GM12878 (cell line): ENCODE measurements at regions not wholly inside any gene's neighbourhood (a gene's known extent, or its start where the extent isn't known, plus 50 kb on each side); places are given as distances from the start of the nearest gene placed in this dataset.

Source experiments
- ATAC-seq: fragments of 200-7000 bp; cut with Tn5 transposase; 3 replicates; pipeline ENCODE4 v1.9.1; 2020; ENCODE audit warnings: mild to moderate bottlenecking, moderate library complexity
- BruUV-seq: library from RNA; stranded (reverse); fragments of 400-500 nt; replicated peaks from 2 replicates; lab custom pipeline; 2021; lab: Mats Ljungman, UMichigan
- CTCF ChIA-PET: fragments of 300-600 bp; sonication (Branson Sonifier 250); formaldehyde crosslinking; extraction: SDS; loops from one replicate; lab custom pipeline; 2021; ENCODE audit warnings: inconsistent platforms; lab: Yijun Ruan, JAX
- POLR2A ChIA-PET: fragments of 350-600 bp; formaldehyde crosslinking; extraction: SDS; loops from one replicate; lab custom pipeline; 2021; ENCODE audit warnings: inconsistent platforms; lab: Charles Lee
- RAD21 ChIA-PET: fragments of 300-600 bp; sonication (Branson Sonifier 250); formaldehyde crosslinking; loops from one replicate; lab custom pipeline; 2023; ENCODE audit warnings: antibody characterized with exemption; ENCODE audit not compliant: unreplicated experiment; lab: Charles Lee
- SMC1A ChIA-PET: fragments of 300-600 bp; sonication (Branson Sonifier 250); formaldehyde crosslinking; loops from one replicate; lab custom pipeline; 2023; ENCODE audit not compliant: unreplicated experiment, uncharacterized antibody; lab: Charles Lee
- DNase-seq: peaks from one replicate; pipeline ENCODE4 v3.0.0-alpha.2; 2011; ENCODE audit warnings: low read depth, low spot score
- FAIRE-seq: peaks from 3 replicates; lab custom pipeline; 2011; peaks lifted over from hg19 to GRCh38; lab: Jason Lieb, UNC
- H2AFZ ChIP-seq: 2 replicates; pipeline ENCODE4 v1.6.0; 2011; ENCODE audit warnings: low read depth, low read length, control low read depth; ENCODE audit not compliant: control insufficient read depth
- H3K27ac ChIP-seq: 2 replicates; pipeline ENCODE4 v1.5.1; 2011; ENCODE audit warnings: control low read depth; ENCODE audit not compliant: control insufficient read depth, insufficient read depth
- H3K27me3 ChIP-seq, 2 experiments: replicated peaks in 1 of 2; 2 replicates each; pipeline versions ENCODE4 v1.6.0 to v1.6.1; 2011; ENCODE audit warnings: low read length in 1 of 2; ENCODE audit not compliant: control insufficient read depth in 2 of 2, insufficient read depth in 2 of 2
- H3K36me3 ChIP-seq, 2 experiments: 2 replicates each; pipeline ENCODE4 v1.5.1; 2011; ENCODE audit warnings: low read length in 1 of 2; ENCODE audit not compliant: control insufficient read depth in 2 of 2, insufficient read depth in 2 of 2
- H3K4me1 ChIP-seq: 2 replicates; pipeline ENCODE4 v1.6.1; 2011; ENCODE audit warnings: mild to moderate bottlenecking, low read length, moderate library complexity, mixed read lengths; ENCODE audit not compliant: control insufficient read depth, insufficient read depth
- H3K4me2 ChIP-seq: 2 replicates; pipeline ENCODE4 v1.6.0; 2011; ENCODE audit warnings: control low read depth; ENCODE audit not compliant: control insufficient read depth, insufficient read depth
- H3K4me3 ChIP-seq: fragments of 200-600 bp; sonication (generic); 2 replicates; pipeline ENCODE4 v1.5.1; 2016
- H3K79me2 ChIP-seq: 2 replicates; pipeline ENCODE4 v1.6.0; 2011; ENCODE audit warnings: low read length; ENCODE audit not compliant: control insufficient read depth, insufficient read depth
- H3K9ac ChIP-seq: 2 replicates; pipeline ENCODE4 v1.8.0; 2011; ENCODE audit warnings: low read length, control low read depth, mixed read lengths; ENCODE audit not compliant: control insufficient read depth, insufficient read depth
- H3K9me3 ChIP-seq: replicated peaks from 3 replicates; pipeline ENCODE4 v1.5.1; 2011; ENCODE audit warnings: mild to moderate bottlenecking, low read length; ENCODE audit not compliant: control insufficient read depth, insufficient read depth
- H4K20me1 ChIP-seq: 2 replicates; pipeline ENCODE4 v1.6.0; 2011; ENCODE audit not compliant: control insufficient read depth, insufficient read depth
- CEBPB ChIP-seq, 2 experiments: fragments of 150-350 bp in 1 of 2; IDR thresholded peaks; 2 replicates each; pipeline ENCODE4 v1.6.1; 2012 to 2014; ENCODE audit warnings: low read depth in 2 of 2, low read length in 2 of 2, borderline replicate concordance in 1 of 2, inconsistent platforms in 1 of 2
- IKZF1 ChIP-seq: fragments of 450-650 bp; conservative IDR thresholded peaks from 2 replicates; pipeline ENCODE4 v1.6.1; 2017; ENCODE audit warnings: antibody characterized with exemption, mild to moderate bottlenecking
- KDM1A ChIP-seq: fragments of 200-600 bp; sonication (generic); IDR thresholded peaks from 2 replicates; pipeline ENCODE4 v1.6.1; 2016; ENCODE audit warnings: borderline replicate concordance
- MYC ChIP-seq: IDR thresholded peaks from 2 replicates; pipeline ENCODE4 v1.6.1; 2011; ENCODE audit warnings: mild to moderate bottlenecking, low read length, moderate library complexity, inconsistent platforms; ENCODE audit not compliant: insufficient read depth, insufficient replicate concordance, insufficient read length, severe bottlenecking
- SPI1 ChIP-seq: IDR thresholded peaks from 2 replicates; pipeline ENCODE4 v1.6.1; 2011; ENCODE audit warnings: low read depth, mild to moderate bottlenecking, low read length, moderate library complexity, borderline replicate concordance; ENCODE audit not compliant: insufficient read depth
- WGBS: methylation state at CpG from one replicate; pipeline ENCODE4 v1.1.6; 2016; ENCODE audit warnings: low lambda C conversion rate; ENCODE audit not compliant: insufficient replicate concordance, insufficient coverage; ENCODE audit errors: missing lambda C conversion rate; 5-methylcytosine and 5-hydroxymethylcytosine counted together
- in situ Hi-C: fragments of 300-500 bp; cut with MboI; formaldehyde crosslinking; loops from 9 replicates; pipeline ENCODE4 v1.14.3; 2018; ENCODE audit warnings: mixed read lengths
- intact Hi-C: fragments of 100-400 bp; cut with micrococcal nuclease; formaldehyde crosslinking; loops from one replicate; pipeline ENCODE4 v1.14.2; 2022; ENCODE audit not compliant: unreplicated experiment
- TF ChIP-seq, protein P1 (sequence below): fragments of 450-650 bp; formaldehyde crosslinking; IDR thresholded peaks from 2 replicates; pipeline ENCODE4 v1.4.0; 2020; ENCODE audit warnings: mild to moderate bottlenecking, moderate library complexity
- TF ChIP-seq, protein P2 (sequence below): fragments of 450-650 bp; IDR thresholded peaks from 2 replicates; pipeline ENCODE4 v1.6.1; 2017; ENCODE audit warnings: antibody characterized with exemption, mild to moderate bottlenecking, moderate library complexity

DNA sequence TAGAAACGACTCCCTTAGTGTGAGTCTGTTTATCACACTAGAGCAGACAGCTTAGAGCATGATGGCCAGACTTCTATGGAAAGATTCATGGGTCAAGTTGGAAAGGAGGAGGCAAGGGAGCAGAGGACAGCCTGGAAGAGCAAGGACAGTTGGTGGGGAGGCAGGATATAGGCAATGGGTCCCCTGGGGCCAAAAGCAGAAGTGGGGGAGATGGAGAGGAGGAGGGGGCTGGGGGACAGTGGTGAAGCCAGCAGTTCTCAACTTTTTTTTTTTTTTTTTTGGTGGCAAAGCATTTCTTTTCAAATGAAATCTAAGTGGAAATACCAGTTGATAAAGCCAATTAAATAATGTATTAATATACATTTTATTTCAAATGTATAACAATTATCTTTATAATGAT is 197.9 kb downstream of the HRH4 start:
- TF ChIP-seq, protein P1, sequence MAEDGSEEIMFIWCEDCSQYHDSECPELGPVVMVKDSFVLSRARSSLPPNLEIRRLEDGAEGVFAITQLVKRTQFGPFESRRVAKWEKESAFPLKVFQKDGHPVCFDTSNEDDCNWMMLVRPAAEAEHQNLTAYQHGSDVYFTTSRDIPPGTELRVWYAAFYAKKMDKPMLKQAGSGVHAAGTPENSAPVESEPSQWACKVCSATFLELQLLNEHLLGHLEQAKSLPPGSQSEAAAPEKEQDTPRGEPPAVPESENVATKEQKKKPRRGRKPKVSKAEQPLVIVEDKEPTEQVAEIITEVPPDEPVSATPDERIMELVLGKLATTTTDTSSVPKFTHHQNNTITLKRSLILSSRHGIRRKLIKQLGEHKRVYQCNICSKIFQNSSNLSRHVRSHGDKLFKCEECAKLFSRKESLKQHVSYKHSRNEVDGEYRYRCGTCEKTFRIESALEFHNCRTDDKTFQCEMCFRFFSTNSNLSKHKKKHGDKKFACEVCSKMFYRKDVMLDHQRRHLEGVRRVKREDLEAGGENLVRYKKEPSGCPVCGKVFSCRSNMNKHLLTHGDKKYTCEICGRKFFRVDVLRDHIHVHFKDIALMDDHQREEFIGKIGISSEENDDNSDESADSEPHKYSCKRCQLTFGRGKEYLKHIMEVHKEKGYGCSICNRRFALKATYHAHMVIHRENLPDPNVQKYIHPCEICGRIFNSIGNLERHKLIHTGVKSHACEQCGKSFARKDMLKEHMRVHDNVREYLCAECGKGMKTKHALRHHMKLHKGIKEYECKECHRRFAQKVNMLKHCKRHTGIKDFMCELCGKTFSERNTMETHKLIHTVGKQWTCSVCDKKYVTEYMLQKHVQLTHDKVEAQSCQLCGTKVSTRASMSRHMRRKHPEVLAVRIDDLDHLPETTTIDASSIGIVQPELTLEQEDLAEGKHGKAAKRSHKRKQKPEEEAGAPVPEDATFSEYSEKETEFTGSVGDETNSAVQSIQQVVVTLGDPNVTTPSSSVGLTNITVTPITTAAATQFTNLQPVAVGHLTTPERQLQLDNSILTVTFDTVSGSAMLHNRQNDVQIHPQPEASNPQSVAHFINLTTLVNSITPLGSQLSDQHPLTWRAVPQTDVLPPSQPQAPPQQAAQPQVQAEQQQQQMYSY (CRISPR knock-in tag): no peak
- TF ChIP-seq CEBPB (IDR thresholded peaks at IDR 0.05; ENCODE audit: borderline replicate concordance in 1 of 2, low read depth in 2 of 2, low read length in 2 of 2) (no peak), MYC (no peak), KDM1A (no peak), IKZF1 (no peak), SPI1 (no peak)
- TF ChIP-seq, protein P2, sequence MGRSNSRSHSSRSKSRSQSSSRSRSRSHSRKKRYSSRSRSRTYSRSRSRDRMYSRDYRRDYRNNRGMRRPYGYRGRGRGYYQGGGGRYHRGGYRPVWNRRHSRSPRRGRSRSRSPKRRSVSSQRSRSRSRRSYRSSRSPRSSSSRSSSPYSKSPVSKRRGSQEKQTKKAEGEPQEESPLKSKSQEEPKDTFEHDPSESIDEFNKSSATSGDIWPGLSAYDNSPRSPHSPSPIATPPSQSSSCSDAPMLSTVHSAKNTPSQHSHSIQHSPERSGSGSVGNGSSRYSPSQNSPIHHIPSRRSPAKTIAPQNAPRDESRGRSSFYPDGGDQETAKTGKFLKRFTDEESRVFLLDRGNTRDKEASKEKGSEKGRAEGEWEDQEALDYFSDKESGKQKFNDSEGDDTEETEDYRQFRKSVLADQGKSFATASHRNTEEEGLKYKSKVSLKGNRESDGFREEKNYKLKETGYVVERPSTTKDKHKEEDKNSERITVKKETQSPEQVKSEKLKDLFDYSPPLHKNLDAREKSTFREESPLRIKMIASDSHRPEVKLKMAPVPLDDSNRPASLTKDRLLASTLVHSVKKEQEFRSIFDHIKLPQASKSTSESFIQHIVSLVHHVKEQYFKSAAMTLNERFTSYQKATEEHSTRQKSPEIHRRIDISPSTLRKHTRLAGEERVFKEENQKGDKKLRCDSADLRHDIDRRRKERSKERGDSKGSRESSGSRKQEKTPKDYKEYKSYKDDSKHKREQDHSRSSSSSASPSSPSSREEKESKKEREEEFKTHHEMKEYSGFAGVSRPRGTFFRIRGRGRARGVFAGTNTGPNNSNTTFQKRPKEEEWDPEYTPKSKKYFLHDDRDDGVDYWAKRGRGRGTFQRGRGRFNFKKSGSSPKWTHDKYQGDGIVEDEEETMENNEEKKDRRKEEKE: no peak
- Histone ChIP-seq H2AFZ (no peak overlapping the region), H3K9ac (no peak overlapping the region), H3K27me3 (no peaks in the 10 kb centered on the region), H3K4me2 (no peak overlapping the region), H4K20me1 (no peaks in the 10 kb centered on the region), H3K36me3 (no peaks in the 10 kb centered on the region), H3K9me3 (no peaks in the 10 kb centered on the region), H3K4me3 (no peak overlapping the region), H3K4me1 (no peaks in the 10 kb centered on the region; the same call in 1 of the 2 replicates), H3K27ac (no peak overlapping the region), H3K79me2 (no peaks in the 10 kb centered on the region)
- SMC1A ChIA-PET: interaction anchor here (0.6 kb wide), 1 partner anchor 15 kb away, joined by 3 read pairs; no protein-coding TSS in a partner anchor
- intact Hi-C loops (no loop called here), in situ Hi-C loops (no loop called here)
- RAD21 ChIA-PET: no interaction called here
- 0% methylated on average over 1 of the region's 1 CpG for WGBS
- no peak for ATAC-seq
- no TSS peak for BruUV-seq
- POLR2A ChIA-PET: no interaction called here
- FAIRE-seq: no peak
- CTCF ChIA-PET: interaction anchor here (0.6 to 1.8 kb wide), 2 partner anchors 18 to 171 kb away, joined by 3 to 5 read pairs; no protein-coding TSS in a partner anchor
- DNase-seq: no peak
